GM04504 (cell line): ENCODE measurements at regions not wholly inside any gene's neighbourhood (a gene's known extent, or its start where the extent isn't known, plus 50 kb on each side); places are given as distances from the start of the nearest gene placed in this dataset.

ENCODE experiments used
- DNase-seq: peaks from one replicate; pipeline ENCODE4 v3.0.0-alpha.2; 2012; ENCODE audit warnings: low read depth

DNA sequence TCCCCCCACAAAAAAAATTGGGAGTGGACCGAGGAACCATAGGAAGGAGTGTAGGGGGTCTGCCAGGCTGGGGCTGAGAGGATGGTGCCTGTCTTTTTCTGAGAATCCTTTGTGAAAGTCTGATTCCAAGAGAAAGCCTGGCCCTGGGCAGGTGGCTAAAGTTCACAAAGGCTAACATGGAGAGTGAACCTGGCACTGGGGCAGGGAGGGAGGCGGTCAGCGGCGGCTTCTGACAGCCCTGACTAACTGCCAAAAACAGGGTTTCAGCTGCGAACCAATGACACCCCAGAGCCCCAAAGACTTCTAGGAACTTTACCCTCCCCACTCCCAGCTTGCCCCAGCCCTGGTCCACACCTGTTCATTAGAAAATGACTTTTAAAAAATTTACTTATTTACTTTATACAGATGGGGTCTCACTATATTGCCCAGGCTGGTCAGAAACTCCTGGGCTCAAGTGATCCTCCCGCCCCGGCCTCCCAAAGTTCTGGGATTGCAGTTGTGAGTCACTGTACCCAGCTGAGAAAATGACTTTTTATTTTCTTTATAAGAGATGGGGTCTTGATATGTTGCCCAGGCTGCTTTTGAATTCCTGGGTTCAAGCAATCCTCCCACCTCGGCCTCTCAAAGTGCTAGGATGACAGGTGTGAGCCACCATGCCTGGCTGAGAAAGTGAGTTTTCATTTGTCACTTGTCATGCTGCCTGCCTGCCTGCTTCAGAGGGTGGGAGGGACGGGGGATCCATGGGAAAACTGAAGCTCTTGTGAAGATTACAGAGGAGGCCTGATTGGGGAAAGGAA is 61.0 kb upstream of the DUSP5 start:
- no peak for DNase-seq

DNA sequence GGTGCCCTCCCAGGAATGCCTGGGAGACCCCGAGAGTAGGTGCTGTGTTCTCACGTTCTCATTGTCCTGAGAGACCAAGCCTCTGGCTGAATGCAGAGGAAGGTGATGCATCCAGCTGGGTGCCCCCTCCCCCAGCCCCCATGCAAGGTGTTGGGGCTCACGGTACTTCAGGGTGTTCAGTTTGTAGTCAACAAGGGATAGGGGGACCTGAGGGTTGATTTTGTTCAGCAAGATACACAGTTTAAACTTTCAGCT is 60.4 kb upstream of the DUSP5 start:
- DNase-seq = no peak

DNA sequence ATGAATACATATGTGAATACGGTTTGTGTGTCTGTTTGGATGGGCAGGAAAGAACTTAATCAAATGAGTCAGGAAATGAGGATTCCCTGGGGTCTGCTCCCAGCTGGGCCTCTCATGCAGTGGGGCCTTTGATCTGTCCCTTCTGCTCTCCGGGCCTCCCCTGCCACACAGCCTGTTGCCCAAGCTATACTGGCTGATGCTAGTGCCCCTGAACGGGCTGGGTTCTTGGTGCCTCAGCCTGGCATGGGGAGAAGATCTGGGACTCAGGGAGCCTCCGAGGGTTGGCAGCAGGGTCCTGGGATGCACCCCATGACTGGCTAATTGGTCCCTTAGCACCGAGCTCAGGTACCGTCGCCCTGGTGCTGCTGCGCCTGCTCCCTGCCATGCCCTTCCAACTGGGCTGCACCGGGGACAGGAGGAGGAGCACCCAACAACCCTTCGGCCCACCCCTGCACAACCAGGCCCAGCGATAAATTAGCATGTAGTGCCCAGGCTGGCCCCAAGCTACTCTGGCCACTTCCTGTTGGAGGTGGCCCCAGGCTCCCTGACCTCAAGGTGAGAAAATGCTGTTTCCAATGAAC is 59.9 kb upstream of the DUSP5 start:
- no peak for DNase-seq

DNA sequence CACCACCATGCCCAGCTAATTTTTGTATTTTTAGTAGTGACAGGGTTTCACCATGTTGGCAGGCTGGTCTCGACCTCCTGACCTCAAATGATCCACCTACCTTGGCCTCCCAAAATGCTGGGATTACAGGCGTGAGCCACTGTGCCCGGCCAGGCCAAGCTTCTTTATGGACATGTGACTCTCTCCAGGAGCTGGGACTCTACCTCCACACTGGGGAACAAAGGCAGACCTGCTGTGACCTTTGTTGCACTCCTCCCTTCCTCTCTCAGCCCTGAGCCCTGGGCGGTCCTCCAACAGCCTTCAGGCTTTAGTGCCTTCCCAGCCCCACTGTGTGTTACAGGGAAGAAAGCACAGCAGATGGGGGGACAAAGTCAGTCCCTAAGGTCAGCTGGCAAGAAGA is 55.0 kb upstream of the DUSP5 start:
- DNase-seq = no peak

DNA sequence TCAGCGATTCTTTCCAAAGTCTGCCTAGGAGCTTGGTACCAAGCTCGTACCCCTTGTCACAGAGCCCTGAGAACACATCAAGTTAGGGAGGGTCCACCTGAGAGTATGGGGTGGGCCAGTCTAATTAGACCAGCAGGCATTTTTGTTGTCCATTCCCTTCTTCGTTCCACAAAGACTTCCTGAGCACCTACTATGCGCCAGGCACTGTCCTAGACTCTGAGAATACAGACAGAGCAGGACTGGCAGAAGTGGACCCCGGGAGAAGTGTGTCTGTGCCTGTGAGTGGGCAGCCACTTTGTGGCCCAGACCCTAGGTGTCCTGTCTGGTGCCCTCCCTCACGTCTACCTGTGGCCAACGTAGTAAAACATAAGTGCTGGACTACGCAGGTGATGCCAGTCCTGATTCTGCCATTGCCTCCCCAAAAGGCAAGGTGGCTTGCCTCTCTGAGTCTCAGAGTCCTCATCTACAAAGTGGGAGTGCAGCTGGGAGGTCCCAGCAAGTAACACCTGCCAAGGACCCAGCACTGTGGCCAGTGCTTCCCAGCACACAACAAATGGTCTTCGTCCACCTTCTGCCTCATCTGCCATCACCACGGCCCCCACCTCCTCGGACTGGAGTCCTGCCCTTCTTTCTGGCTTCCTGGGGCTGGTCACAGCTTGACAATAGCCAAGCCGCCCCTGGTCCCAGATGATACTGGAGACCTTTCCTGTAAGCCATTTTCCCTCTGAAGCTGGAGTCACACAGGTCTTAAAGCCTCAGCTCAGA is 54.3 kb upstream of the DUSP5 start:
- DNase-seq = no peak

DNA sequence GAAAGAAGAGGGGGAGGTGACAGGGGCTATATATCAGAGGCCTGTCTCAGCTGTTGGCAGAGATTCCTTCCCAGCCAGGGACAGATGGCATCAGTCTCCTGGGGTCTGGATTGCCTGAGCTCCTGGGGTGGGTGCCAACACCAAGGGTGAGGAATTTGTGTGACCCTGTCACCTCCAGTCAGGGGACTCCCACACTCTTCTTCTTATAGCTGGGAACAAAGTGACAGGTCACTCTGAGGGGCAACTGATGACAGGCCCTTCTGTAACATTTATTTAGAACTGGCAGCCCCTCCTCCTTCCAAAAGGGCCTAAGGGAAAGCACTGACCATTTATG is 53.7 kb upstream of the DUSP5 start:
- DNase-seq = no peak

DNA sequence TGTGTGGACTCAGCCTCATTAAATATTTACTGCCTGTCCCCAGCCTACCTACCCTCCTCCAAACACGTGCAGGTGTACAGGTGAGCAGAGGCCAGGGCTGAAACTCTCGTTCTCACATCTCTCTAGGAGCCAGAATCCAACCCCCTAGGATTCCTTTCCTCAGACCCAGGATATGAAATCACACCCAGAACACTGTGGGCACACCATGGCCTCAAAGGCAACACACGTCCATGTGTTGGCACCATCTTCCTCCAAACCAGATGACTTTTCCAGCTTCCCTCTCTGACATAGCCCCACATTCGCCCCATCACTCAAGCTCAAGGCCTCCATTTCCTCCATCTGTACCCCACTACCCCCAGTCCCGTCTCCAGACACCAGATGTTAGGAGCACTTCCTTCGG is 51.8 kb upstream of the DUSP5 start:
- no peak for DNase-seq

DNA sequence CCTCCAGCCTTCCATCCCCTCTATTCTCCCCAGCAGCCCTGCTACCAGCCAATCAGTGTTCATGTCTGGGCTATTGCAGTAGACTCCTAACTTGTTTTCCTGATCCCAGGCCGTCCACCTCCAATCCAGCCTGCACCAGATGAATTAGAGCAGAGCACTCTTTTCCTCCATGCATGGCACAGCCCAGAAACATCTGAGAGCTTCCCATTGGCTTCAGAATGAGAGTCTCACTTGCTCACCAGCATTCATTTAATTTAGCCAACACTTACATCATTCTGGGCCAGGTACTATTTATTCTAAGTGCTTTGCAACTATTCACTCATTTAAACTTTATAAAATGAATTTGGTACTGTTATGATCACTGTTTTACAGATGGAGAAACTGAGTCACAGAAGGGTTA is 51.4 kb upstream of the DUSP5 start:
- no peak for DNase-seq

DNA sequence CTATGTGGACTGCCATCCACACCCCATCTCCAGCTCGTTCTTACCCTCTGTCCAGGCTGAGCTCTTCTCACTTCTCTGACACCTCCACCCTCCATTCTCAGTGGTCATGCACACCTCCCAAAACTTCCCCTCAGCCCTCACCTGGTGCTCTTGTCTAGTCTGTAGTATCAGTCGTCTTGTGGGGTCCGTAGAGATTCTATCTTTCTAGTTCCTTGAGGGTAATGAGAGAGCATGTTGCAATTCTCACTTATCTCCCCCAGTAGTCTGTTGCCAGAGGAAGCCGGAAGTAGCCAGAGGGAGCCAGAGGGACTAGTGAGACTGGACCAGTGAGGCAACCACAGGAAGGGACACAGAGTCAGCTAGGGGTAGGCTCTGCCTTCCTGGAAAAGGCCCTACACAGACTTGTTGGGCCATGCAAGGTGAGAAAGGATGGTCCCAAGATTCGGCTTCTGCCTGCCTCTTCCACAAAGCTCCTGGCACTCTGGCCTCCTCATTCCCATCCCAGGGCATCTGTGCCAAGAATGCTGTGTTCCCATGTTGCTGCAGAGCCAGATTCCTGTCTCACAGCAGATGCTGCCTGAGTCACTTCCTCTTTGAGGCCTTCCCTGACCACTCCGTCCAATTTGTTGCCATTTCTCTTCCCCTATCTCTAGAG is 50.6 kb upstream of the DUSP5 start:
- DNase-seq = peak; percentile 85

DNA sequence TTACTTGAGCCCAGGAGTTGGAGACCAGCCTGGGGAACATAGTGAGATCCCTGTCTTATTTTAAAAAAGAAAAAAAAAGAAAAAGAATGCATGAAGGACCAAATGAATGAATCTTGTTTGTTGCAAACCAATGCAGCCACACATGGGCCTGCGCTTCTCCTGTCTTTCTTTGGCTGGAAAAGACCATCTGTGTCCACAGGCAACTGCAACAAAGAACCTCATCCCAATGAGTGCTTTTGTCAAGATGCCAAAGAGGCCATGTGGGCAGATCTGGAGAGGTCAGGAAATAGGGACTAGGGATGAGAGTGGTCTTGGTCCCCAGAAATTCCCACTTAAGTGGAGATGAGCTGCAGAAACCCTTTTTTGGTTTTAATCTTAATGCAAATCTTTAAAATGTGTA is 49.8 kb upstream of the DUSP5 start:
- no peak for DNase-seq
